KMS-11 (cell line): ENCODE measurements at regions not wholly inside any gene's neighbourhood (a gene's known extent, or its start where the extent isn't known, plus 50 kb on each side); places are given as distances from the start of the nearest gene placed in this dataset.

Experiments
- H2AFZ ChIP-seq: fragments of 200-600 bp; sonication (generic); 2 replicates; pipeline ENCODE4 v1.6.1; 2016; ENCODE audit warnings: antibody characterized with exemption, mixed run types, low read depth
- H3K27ac ChIP-seq: fragments of 200-600 bp; sonication (generic); 2 replicates; pipeline ENCODE4 v1.6.1; 2016; ENCODE audit warnings: mild to moderate bottlenecking, mixed run types
- H3K27me3 ChIP-seq: fragments of 200-600 bp; sonication (generic); 2 replicates; pipeline ENCODE4 v1.6.1; 2017; ENCODE audit warnings: mild to moderate bottlenecking, low read depth, mixed run types, moderate library complexity; ENCODE audit not compliant: insufficient read depth
- H3K36me3 ChIP-seq: fragments of 200-600 bp; sonication (generic); 2 replicates; pipeline ENCODE4 v1.6.1; 2017; ENCODE audit warnings: mild to moderate bottlenecking, mixed run types; ENCODE audit not compliant: insufficient read depth
- H3K4me1 ChIP-seq: fragments of 200-600 bp; sonication (generic); 2 replicates; pipeline ENCODE4 v1.6.1; 2016; ENCODE audit warnings: mild to moderate bottlenecking, low read depth, mixed run types; ENCODE audit not compliant: poor library complexity, severe bottlenecking
- H3K4me2 ChIP-seq: fragments of 200-600 bp; sonication (generic); 2 replicates; pipeline ENCODE4 v1.7.0; 2016; ENCODE audit warnings: mild to moderate bottlenecking, mixed run types
- H3K4me3 ChIP-seq: fragments of 200-600 bp; sonication (generic); IDR thresholded peaks from 2 replicates; pipeline ENCODE4 v1.6.1; 2017; ENCODE audit warnings: low read depth, low read length, mixed read lengths; ENCODE audit not compliant: insufficient read depth
- H3K79me2 ChIP-seq: fragments of 200-600 bp; sonication (generic); 2 replicates; pipeline ENCODE4 v1.6.1; 2016; ENCODE audit warnings: low read depth, mixed run types; ENCODE audit not compliant: insufficient read depth
- H3K9ac ChIP-seq: fragments of 200-600 bp; sonication (generic); 2 replicates; pipeline ENCODE4 v1.6.1; 2016; ENCODE audit warnings: mild to moderate bottlenecking, mixed run types
- H4K20me1 ChIP-seq: fragments of 200-600 bp; sonication (generic); 2 replicates; pipeline ENCODE4 v1.6.1; 2016; ENCODE audit warnings: mild to moderate bottlenecking, mixed run types; ENCODE audit not compliant: insufficient read depth
- CTCF ChIP-seq: fragments of 200-600 bp; sonication (generic); conservative IDR thresholded peaks from 2 replicates; pipeline ENCODE4 v1.6.1; 2017; ENCODE audit warnings: low read depth, mild to moderate bottlenecking, antibody characterized with exemption, low read length, moderate library complexity, mixed read lengths

GRCh38 chr20:22918286-22918983 is 116.7 kb upstream of the SSTR4 start:
- Histone ChIP-seq H3K4me3 (no peak overlapping the region), H3K27ac (no peak overlapping the region), H3K79me2 (no peaks in the 10 kb centered on the region), H3K27me3 (no peaks in the 10 kb centered on the region), H3K36me3 (no peaks in the 10 kb centered on the region), H3K9ac (no peak overlapping the region), H3K4me2 (no peak overlapping the region), H3K4me1 (no peaks in the 10 kb centered on the region), H2AFZ (no peak overlapping the region), H4K20me1 (no peaks in the 10 kb centered on the region)
- TF ChIP-seq CTCF: no peak

- no peak overlapping the region for H3K27ac ChIP-seq
- no peaks in the 10 kb centered on the region for H3K27me3 ChIP-seq
- no peak overlapping the region for H3K4me2 ChIP-seq
- H3K4me1 ChIP-seq: no peaks in the 10 kb centered on the region
- no peaks in the 10 kb centered on the region for H3K36me3 ChIP-seq
- no peak for TF ChIP-seq CTCF
- H3K79me2 ChIP-seq: no peaks in the 10 kb centered on the region
- H3K4me3 ChIP-seq: no peak overlapping the region
- H2AFZ ChIP-seq: no peak overlapping the region
- H3K9ac ChIP-seq: no peak overlapping the region
- H4K20me1 ChIP-seq: no peaks in the 10 kb centered on the region
These were observed 114.2 kb upstream of the SSTR4 start for GRCh38 chr20:22920898-22921297.

GRCh38 chr20:22921595-22922421 is 113.3 kb upstream of the SSTR4 start:
- Histone ChIP-seq H3K9ac (no peak overlapping the region), H3K27ac (no peak overlapping the region), H3K4me3 (no peak overlapping the region), H4K20me1 (no peaks in the 10 kb centered on the region), H3K27me3 (no peaks in the 10 kb centered on the region), H3K4me2 (no peak overlapping the region), H3K36me3 (no peaks in the 10 kb centered on the region), H3K79me2 (no peaks in the 10 kb centered on the region), H2AFZ (no peak overlapping the region), H3K4me1 (no peaks in the 10 kb centered on the region)
- no peak for TF ChIP-seq CTCF

- H3K4me2 ChIP-seq: no peak overlapping the region
- H3K4me3 ChIP-seq: no peak overlapping the region
- no peak overlapping the region for H3K27ac ChIP-seq
- no peaks in the 10 kb centered on the region for H3K79me2 ChIP-seq
- no peak overlapping the region for H2AFZ ChIP-seq
- no peak for TF ChIP-seq CTCF
- no peaks in the 10 kb centered on the region for H4K20me1 ChIP-seq
- no peaks in the 10 kb centered on the region for H3K4me1 ChIP-seq
- H3K9ac ChIP-seq: no peak overlapping the region
- no peaks in the 10 kb centered on the region for H3K27me3 ChIP-seq
- H3K36me3 ChIP-seq: no peaks in the 10 kb centered on the region
These were observed 112.1 kb upstream of the SSTR4 start for GRCh38 chr20:22922987-22923386.
